ENCODE measurements at regions not wholly inside any gene's neighbourhood (a gene's known extent, or its start where the extent isn't known, plus 50 kb on each side); places are given as distances from the start of the nearest gene placed in this dataset.

- Histone ChIP-seq H3K4me3 (replicated peaks; ENCODE audit: insufficient read depth, low read length) (no peak overlapping the region), H3K27ac (replicated peaks) (no peak overlapping the region), H3K27me3 (ENCODE audit: insufficient read depth, poor library complexity, severe bottlenecking) (peaks cover 2% of the 10 kb centered on the region)
- DNase-seq (ENCODE audit: low read depth in 1 of 2, low spot score in 1 of 2), result no peak
- TF ChIP-seq SPI1 (IDR thresholded peaks at IDR 0.05; ENCODE audit: borderline replicate concordance, low read depth), result no peak
- no peak for TF ChIP-seq POLR2AphosphoS5 (IDR thresholded peaks at IDR 0.05; ENCODE audit: low read depth)
- no peak for TF ChIP-seq CTCF (IDR thresholded peaks at IDR 0.05; ENCODE audit: insufficient read depth, low read length)
- TF ChIP-seq GABPA (IDR thresholded peaks at IDR 0.05; ENCODE audit: low read depth), result no peak
- TF ChIP-seq, protein P1, sequence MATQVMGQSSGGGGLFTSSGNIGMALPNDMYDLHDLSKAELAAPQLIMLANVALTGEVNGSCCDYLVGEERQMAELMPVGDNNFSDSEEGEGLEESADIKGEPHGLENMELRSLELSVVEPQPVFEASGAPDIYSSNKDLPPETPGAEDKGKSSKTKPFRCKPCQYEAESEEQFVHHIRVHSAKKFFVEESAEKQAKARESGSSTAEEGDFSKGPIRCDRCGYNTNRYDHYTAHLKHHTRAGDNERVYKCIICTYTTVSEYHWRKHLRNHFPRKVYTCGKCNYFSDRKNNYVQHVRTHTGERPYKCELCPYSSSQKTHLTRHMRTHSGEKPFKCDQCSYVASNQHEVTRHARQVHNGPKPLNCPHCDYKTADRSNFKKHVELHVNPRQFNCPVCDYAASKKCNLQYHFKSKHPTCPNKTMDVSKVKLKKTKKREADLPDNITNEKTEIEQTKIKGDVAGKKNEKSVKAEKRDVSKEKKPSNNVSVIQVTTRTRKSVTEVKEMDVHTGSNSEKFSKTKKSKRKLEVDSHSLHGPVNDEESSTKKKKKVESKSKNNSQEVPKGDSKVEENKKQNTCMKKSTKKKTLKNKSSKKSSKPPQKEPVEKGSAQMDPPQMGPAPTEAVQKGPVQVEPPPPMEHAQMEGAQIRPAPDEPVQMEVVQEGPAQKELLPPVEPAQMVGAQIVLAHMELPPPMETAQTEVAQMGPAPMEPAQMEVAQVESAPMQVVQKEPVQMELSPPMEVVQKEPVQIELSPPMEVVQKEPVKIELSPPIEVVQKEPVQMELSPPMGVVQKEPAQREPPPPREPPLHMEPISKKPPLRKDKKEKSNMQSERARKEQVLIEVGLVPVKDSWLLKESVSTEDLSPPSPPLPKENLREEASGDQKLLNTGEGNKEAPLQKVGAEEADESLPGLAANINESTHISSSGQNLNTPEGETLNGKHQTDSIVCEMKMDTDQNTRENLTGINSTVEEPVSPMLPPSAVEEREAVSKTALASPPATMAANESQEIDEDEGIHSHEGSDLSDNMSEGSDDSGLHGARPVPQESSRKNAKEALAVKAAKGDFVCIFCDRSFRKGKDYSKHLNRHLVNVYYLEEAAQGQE (IDR thresholded peaks at IDR 0.05; ENCODE audit: insufficient replicate concordance, low read depth), result no peak
These were observed 184.7 kb upstream of the PPP1R26 start for GRCh38 chr9:135294836-135295235.

- Histone ChIP-seq H3K4me3 (replicated peaks; ENCODE audit: insufficient read depth, low read length) (no peak overlapping the region), H3K27ac (replicated peaks) (no peak overlapping the region), H3K27me3 (ENCODE audit: insufficient read depth, poor library complexity, severe bottlenecking) (peaks cover 2% of the 10 kb centered on the region)
- no peak for TF ChIP-seq GABPA (IDR thresholded peaks at IDR 0.05; ENCODE audit: low read depth)
- no peak for TF ChIP-seq CTCF (IDR thresholded peaks at IDR 0.05; ENCODE audit: insufficient read depth, low read length)
- no peak for TF ChIP-seq SPI1 (IDR thresholded peaks at IDR 0.05; ENCODE audit: borderline replicate concordance, low read depth)
- no peak for TF ChIP-seq POLR2AphosphoS5 (IDR thresholded peaks at IDR 0.05; ENCODE audit: low read depth)
- TF ChIP-seq, protein P1 (IDR thresholded peaks at IDR 0.05; ENCODE audit: insufficient replicate concordance, low read depth), result no peak
- DNase-seq (ENCODE audit: low read depth in 1 of 2, low spot score in 1 of 2), result no peak
These were observed 183.9 kb upstream of the PPP1R26 start for GRCh38 chr9:135295551-135296300.

DNA sequence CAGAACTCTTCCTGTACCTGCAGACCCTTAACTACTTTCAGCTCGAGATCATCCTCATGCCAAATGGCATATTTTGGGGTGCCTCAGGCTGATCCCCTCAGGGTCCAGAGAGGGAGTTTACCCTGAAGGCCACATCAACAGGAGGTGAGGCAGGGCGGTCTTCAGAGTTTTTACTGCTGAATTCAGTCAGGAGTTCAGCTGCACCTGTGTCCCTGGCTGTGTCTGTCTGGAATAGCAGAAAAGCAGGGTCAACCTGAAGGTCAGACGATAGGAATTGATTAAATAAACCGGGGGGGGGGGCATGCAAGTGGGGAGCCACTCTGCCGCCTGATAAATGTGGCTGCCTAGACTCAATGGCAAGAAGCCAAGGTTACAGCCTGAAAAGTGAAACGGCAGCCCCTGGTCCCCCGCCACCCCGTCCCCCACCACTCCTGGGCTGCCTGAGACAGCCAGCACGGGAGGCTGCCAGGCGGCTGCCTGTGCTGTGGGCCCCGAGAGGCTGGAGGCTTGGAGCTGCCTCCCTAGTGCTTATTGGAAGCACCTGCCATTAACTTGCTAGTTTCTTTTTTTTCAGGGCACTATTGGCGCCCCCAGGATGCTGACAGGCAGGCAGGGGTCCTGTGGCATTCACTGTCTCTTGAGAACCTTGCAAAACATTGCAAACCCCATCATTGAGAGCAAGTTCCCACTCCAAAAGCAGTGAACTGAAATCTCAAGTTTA, 182.7 kb upstream of the PPP1R26 start:
- TF ChIP-seq POLR2AphosphoS5 (IDR thresholded peaks at IDR 0.05; ENCODE audit: low read depth), result no peak
- no peak for TF ChIP-seq SPI1 (IDR thresholded peaks at IDR 0.05; ENCODE audit: borderline replicate concordance, low read depth)
- no peak for TF ChIP-seq CTCF (IDR thresholded peaks at IDR 0.05; ENCODE audit: insufficient read depth, low read length)
- TF ChIP-seq, protein P1 (IDR thresholded peaks at IDR 0.05; ENCODE audit: insufficient replicate concordance, low read depth), result no peak
- TF ChIP-seq GABPA (IDR thresholded peaks at IDR 0.05; ENCODE audit: low read depth), result no peak
- no peak for DNase-seq (ENCODE audit: low read depth in 1 of 2, low spot score in 1 of 2)
- Histone ChIP-seq H3K4me3 (replicated peaks; ENCODE audit: insufficient read depth, low read length) (no peak overlapping the region), H3K27ac (replicated peaks) (no peak overlapping the region), H3K27me3 (ENCODE audit: insufficient read depth, poor library complexity, severe bottlenecking) (peaks cover 2% of the 10 kb centered on the region)
